ENCODE measurements at regions not wholly inside any gene's neighbourhood (a gene's known extent, or its start where the extent isn't known, plus 50 kb on each side); places are given as distances from the start of the nearest gene placed in this dataset.

DNA sequence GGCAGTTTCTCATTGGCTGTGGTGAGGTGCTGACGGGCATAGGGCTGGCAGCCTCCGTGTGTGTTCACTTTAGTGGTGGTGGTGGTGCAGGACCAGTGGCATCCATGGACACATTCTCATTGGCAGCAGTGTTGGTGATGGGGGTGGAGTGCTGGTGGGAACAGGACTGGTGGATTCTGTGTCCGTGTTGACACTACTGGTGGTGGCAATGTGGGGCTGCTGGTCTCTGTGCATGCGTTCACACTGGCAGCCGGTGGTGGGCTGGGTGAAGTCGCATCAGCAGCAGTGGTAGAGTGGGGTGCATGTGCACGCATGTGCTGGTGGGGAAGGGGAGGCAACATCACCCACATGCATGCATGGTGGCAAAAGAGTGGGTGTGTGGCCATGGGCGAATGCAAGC, 1471.4 kb upstream of the PCDH20 start:
- BruUV-seq (replicated peaks) = no TSS peak
- TF ChIP-seq DR1 (CRISPR knock-in tag; IDR thresholded peaks at IDR 0.05) (no peak), CEBPZ (IDR thresholded peaks at IDR 0.05; ENCODE audit: low read length) (no peak), TEF (CRISPR knock-in tag; IDR thresholded peaks at IDR 0.05) (no peak), MXI1 (IDR thresholded peaks at IDR 0.05; ENCODE audit: borderline replicate concordance, low read depth, low read length) (no peak), POLR2A (IDR thresholded peaks at IDR 0.05; ENCODE audit: insufficient read depth in 1 of 2, low read depth in 2 of 2, low read length in 2 of 2) (no peak), TEAD2 (CRISPR knock-in tag; IDR thresholded peaks at IDR 0.05) (no peak), CHD2 (IDR thresholded peaks at IDR 0.05; ENCODE audit: low read depth, low read length) (no peak), RAD21 (CRISPR knock-in tag; IDR thresholded peaks at IDR 0.05) (no peak), MXD1 (CRISPR knock-in tag; IDR thresholded peaks at IDR 0.05) (no peak), SMC3 (IDR thresholded peaks at IDR 0.05; ENCODE audit: low read length) (no peak)
- TF ChIP-seq, protein P1, sequence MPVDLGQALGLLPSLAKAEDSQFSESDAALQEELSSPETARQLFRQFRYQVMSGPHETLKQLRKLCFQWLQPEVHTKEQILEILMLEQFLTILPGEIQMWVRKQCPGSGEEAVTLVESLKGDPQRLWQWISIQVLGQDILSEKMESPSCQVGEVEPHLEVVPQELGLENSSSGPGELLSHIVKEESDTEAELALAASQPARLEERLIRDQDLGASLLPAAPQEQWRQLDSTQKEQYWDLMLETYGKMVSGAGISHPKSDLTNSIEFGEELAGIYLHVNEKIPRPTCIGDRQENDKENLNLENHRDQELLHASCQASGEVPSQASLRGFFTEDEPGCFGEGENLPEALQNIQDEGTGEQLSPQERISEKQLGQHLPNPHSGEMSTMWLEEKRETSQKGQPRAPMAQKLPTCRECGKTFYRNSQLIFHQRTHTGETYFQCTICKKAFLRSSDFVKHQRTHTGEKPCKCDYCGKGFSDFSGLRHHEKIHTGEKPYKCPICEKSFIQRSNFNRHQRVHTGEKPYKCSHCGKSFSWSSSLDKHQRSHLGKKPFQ (CRISPR knock-in tag; IDR thresholded peaks at IDR 0.05; ENCODE audit: insufficient replicate concordance) = no peak
- TF ChIP-seq, protein P2, sequence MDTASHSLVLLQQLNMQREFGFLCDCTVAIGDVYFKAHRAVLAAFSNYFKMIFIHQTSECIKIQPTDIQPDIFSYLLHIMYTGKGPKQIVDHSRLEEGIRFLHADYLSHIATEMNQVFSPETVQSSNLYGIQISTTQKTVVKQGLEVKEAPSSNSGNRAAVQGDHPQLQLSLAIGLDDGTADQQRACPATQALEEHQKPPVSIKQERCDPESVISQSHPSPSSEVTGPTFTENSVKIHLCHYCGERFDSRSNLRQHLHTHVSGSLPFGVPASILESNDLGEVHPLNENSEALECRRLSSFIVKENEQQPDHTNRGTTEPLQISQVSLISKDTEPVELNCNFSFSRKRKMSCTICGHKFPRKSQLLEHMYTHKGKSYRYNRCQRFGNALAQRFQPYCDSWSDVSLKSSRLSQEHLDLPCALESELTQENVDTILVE (CRISPR knock-in tag; IDR thresholded peaks at IDR 0.05) = no peak
- FAIRE-seq (no peak), DNase-seq (ENCODE audit: low spot score) (no peak), ATAC-seq (no peak)
- intact Hi-C loops (cut with micrococcal nuclease; ENCODE audit: unreplicated experiment) (no loop called here), in situ Hi-C loops (cut with HindIII; ENCODE audit: extremely low pct_ligation_motif_present, low pct_unique_long_range_greater_than_20kb) (no loop called here)
- Histone ChIP-seq H3K4me1 (ENCODE audit: insufficient read depth, low read length) (no peaks in the 10 kb centered on the region), H4K20me1 (ENCODE audit: insufficient read depth, low read length) (no peaks in the 10 kb centered on the region), H2AFZ (ENCODE audit: low read length) (no peak overlapping the region), H3K4me3 (replicated peaks in 1 of 3; ENCODE audit: insufficient read depth in 1 of 3, low read depth in 2 of 3, low read length in 3 of 3) (no peak overlapping the region), H3K79me2 (ENCODE audit: insufficient read depth, low read length) (no peaks in the 10 kb centered on the region), H3K9me3 (ENCODE audit: low read length) (peaks cover 12% of the 10 kb centered on the region; the same call in 1 of the 2 replicates), H3K36me3 (replicated peaks in 1 of 2; ENCODE audit: control insufficient read depth in 1 of 2, insufficient read depth in 2 of 2, low read length in 2 of 2) (no peaks in the 10 kb centered on the region), H3K27me3 (ENCODE audit: control insufficient read depth in 1 of 2, insufficient read depth in 2 of 2, low read length in 2 of 2) (no peaks in the 10 kb centered on the region), H3K27ac (ENCODE audit: extremely low read length, insufficient read depth, low read length) (no peak overlapping the region), H3K9ac (ENCODE audit: insufficient read depth, low read depth, low read length) (no peak overlapping the region), H3K4me2 (ENCODE audit: low read depth, low read length) (no peak overlapping the region)
- ChIA-PET CTCF (ENCODE audit: low intra/inter-chr PET ratio, low total read pairs) (no interaction called here), POLR2A (no interaction called here)
- 41% methylated on average over 8 of the region's 8 CpGs for WGBS (ENCODE audit: low lambda C conversion rate)
